ENCODE measurements at regions not wholly inside any gene's neighbourhood (a gene's known extent, or its start where the extent isn't known, plus 50 kb on each side); places are given as distances from the start of the nearest gene placed in this dataset.

DNA sequence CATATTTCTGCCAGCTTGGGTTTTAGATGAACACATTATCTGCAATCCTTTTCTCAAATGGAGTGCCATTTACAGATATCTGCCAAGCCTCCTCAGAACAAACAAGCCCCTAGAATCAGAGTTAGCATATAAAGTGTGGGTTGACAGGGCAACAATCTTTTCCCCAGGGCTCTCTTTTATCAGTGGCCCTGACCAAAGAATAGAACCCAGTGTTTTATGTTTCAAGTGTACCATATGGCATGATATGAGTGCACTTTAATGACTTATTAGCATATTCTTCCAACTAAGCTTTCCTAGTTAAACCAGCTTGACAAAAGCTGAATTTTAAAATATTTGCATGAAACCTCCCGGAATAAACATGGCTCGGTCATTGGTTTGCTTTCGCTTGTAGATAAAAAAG lies 57.3 kb downstream of the EVX1 start:
- WGBS (ENCODE audit: insufficient coverage) = 90% methylated on average over 3 of the region's 3 CpGs
- H3K27me3 ChIP-seq (ENCODE audit: control insufficient read depth, insufficient read depth, low read length) = no peaks in the 10 kb centered on the region
- H3K36me3 ChIP-seq (ENCODE audit: control insufficient read depth, insufficient read depth, low read length) = no peaks in the 10 kb centered on the region
- H3K4me3 ChIP-seq (ENCODE audit: low read length) = no peak overlapping the region
- H3K27ac ChIP-seq (ENCODE audit: low read length) = no peak overlapping the region
- DNase-seq = no peak
- H3K9me3 ChIP-seq (replicated peaks; ENCODE audit: control insufficient read depth, low read depth, low read length) = no peaks in the 10 kb centered on the region
- H3K4me1 ChIP-seq (ENCODE audit: control insufficient read depth, insufficient read depth, low read length) = no peaks in the 10 kb centered on the region

DNA sequence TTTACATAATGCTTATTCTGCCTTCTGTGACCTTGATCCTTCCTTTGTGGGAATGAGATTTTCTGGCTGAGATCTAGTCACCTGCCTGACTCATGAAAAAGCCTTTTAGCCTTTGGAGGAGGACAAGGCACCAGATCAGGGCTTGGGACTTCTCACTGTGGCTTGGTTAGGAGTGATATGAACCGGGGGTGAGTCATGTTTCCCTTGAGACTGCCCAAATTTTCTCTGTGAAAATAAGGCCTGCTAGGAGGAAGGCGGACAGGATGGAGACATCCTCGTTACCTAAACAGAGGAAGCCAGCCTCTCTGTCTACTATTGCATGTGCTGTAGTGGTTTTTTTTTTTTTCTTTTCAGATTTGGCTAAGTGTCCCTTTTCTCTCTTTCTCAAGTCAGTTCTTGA lies 57.8 kb downstream of the EVX1 start:
- DNase-seq = no peak
- Histone ChIP-seq H3K36me3 (ENCODE audit: control insufficient read depth, insufficient read depth, low read length) (no peaks in the 10 kb centered on the region), H3K4me3 (ENCODE audit: low read length) (no peak overlapping the region), H3K4me1 (ENCODE audit: control insufficient read depth, insufficient read depth, low read length) (no peaks in the 10 kb centered on the region), H3K9me3 (replicated peaks; ENCODE audit: control insufficient read depth, low read depth, low read length) (no peaks in the 10 kb centered on the region), H3K27me3 (ENCODE audit: control insufficient read depth, insufficient read depth, low read length) (no peaks in the 10 kb centered on the region), H3K27ac (ENCODE audit: low read length) (no peak overlapping the region)
- 67% methylated on average over 1 of the region's 3 CpGs for WGBS (ENCODE audit: insufficient coverage)

DNA sequence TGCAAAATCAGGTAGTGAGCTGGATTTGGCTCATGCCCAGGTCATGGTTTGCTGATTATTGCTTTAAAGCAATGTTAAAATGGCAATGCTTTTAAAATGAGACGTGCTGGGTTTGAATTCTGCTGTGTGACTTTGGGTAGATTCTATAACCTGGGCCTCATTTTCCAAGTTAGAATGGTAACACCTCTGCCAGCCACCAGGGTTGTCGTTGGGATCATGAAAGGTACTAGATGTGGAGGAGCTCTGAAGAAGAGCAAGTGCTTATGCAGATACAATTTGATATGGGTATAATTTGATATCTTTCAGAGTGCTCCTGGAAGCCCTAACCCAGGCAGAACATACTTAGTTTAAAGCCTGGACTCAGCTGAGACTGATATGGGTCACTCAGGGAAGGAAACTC lies 60.0 kb downstream of the EVX1 start:
- Histone ChIP-seq H3K36me3 (ENCODE audit: control insufficient read depth, insufficient read depth, low read length) (no peaks in the 10 kb centered on the region), H3K27ac (ENCODE audit: low read length) (no peak overlapping the region), H3K4me1 (ENCODE audit: control insufficient read depth, insufficient read depth, low read length) (peaks cover 3% of the 10 kb centered on the region), H3K27me3 (ENCODE audit: control insufficient read depth, insufficient read depth, low read length) (no peaks in the 10 kb centered on the region), H3K9me3 (replicated peaks; ENCODE audit: control insufficient read depth, low read depth, low read length) (no peaks in the 10 kb centered on the region), H3K4me3 (ENCODE audit: low read length) (no peak overlapping the region)
- 80% methylated on average over 1 of the region's 2 CpGs for WGBS (ENCODE audit: insufficient coverage)
- no peak for DNase-seq

DNA sequence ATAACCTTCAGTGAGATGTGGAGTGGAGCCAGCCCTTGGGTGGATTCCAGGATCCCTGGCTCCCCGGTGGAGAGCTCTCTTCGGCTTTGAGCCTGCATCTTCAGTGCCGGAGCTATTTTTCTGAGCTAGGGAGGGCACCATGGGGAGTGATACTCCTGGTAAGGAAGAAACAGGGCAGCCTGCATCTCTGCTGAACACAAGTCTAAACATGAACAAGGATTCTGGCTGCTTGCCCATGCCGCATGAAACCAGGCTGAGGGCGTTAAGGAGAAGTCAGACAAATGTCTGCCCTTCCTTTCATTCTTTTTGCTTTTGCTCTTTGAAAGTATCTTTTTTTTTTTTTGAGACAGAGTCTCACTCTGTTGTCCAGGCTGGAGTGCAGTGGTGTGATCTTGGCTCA lies 60.4 kb downstream of the EVX1 start:
- H3K27ac ChIP-seq (ENCODE audit: low read length) = no peak overlapping the region
- WGBS (ENCODE audit: insufficient coverage) = 100% methylated on average over 3 of the region's 5 CpGs
- H3K4me3 ChIP-seq (ENCODE audit: low read length) = no peak overlapping the region
- no peaks in the 10 kb centered on the region for H3K36me3 ChIP-seq (ENCODE audit: control insufficient read depth, insufficient read depth, low read length)
- peaks cover 3% of the 10 kb centered on the region for H3K4me1 ChIP-seq (ENCODE audit: control insufficient read depth, insufficient read depth, low read length)
- peak; percentile 15 for DNase-seq
- H3K9me3 ChIP-seq (replicated peaks; ENCODE audit: control insufficient read depth, low read depth, low read length) = no peaks in the 10 kb centered on the region
- no peaks in the 10 kb centered on the region for H3K27me3 ChIP-seq (ENCODE audit: control insufficient read depth, insufficient read depth, low read length)

DNA sequence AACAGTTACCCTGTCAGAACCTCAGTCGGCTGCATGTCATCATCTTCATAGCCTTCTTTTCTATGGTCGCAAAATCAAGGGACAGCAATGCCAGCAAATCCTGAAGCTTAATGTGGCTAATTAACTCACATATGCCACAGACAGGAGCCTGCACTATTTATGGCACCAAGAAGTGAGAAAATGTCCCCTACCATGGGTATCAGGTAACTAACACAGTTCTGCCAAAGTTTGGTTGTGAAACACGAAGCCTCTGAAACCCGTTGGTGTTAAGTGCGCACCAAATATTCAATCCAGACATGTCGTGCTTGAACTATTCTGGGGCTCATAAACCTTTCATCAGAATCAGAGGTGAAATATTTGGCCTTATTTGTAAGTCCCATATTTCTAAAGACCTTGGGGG lies 63.3 kb downstream of the EVX1 start:
- Histone ChIP-seq H3K27ac (ENCODE audit: low read length) (no peak overlapping the region), H3K4me1 (ENCODE audit: control insufficient read depth, insufficient read depth, low read length) (peaks cover 3% of the 10 kb centered on the region), H3K36me3 (ENCODE audit: control insufficient read depth, insufficient read depth, low read length) (no peaks in the 10 kb centered on the region), H3K9me3 (replicated peaks; ENCODE audit: control insufficient read depth, low read depth, low read length) (no peaks in the 10 kb centered on the region), H3K27me3 (ENCODE audit: control insufficient read depth, insufficient read depth, low read length) (no peaks in the 10 kb centered on the region), H3K4me3 (ENCODE audit: low read length) (no peak overlapping the region)
- WGBS (ENCODE audit: insufficient coverage) = 49% methylated on average over 5 of the region's 6 CpGs
- no peak for DNase-seq

DNA sequence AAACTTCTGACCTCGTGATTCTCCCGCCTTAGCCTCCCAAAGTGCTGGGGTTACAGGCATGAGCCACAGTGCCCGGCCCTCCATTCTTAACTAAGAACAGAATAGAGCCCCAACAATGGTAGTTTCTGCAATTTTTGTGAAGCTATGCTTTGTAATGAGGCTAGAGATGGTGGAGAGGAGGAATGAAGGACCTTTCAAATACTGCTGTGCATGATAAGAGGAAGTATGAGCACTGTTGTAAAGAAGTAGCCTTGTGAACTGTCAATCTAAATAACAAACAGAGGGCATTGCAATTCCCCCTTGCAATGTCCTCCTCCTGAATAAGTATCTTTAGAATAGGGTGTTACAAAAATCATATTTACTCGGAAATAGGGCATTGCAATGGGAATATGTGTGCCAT lies 70.2 kb downstream of the EVX1 start:
- no peak overlapping the region for H3K4me3 ChIP-seq (ENCODE audit: low read length)
- H3K27me3 ChIP-seq (ENCODE audit: control insufficient read depth, insufficient read depth, low read length) = peaks cover 11% of the 10 kb centered on the region
- no peak for DNase-seq
- WGBS (ENCODE audit: insufficient coverage) = no CpG with 5 or more reads among the region's 4 CpGs
- no peak overlapping the region for H3K27ac ChIP-seq (ENCODE audit: low read length)
- no peaks in the 10 kb centered on the region for H3K4me1 ChIP-seq (ENCODE audit: control insufficient read depth, insufficient read depth, low read length)
- H3K9me3 ChIP-seq (replicated peaks; ENCODE audit: control insufficient read depth, low read depth, low read length) = no peaks in the 10 kb centered on the region
- H3K36me3 ChIP-seq (ENCODE audit: control insufficient read depth, insufficient read depth, low read length) = no peaks in the 10 kb centered on the region

DNA sequence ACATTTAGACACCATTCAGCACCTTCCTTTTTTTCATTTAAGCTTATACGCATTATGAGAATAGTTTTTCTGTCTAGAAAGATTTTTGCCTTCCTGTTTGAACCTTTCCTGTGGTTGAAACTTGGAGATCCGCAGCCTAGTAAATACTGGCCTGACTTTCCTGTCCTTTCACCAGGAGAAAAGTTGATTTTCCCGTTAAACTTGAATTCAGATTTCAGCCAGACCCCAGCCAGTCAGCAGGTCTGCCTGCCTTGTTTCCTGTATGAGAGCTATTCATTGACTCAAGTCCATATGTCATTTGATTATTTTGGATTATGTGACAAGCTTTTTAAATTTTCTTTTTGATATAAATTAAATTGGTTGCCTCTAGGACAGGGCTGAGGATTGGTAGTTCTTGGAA lies 71.5 kb downstream of the EVX1 start:
- H3K4me3 ChIP-seq (ENCODE audit: low read length) = no peak overlapping the region
- 53% methylated on average over 3 of the region's 3 CpGs for WGBS (ENCODE audit: insufficient coverage)
- no peak for DNase-seq

DNA sequence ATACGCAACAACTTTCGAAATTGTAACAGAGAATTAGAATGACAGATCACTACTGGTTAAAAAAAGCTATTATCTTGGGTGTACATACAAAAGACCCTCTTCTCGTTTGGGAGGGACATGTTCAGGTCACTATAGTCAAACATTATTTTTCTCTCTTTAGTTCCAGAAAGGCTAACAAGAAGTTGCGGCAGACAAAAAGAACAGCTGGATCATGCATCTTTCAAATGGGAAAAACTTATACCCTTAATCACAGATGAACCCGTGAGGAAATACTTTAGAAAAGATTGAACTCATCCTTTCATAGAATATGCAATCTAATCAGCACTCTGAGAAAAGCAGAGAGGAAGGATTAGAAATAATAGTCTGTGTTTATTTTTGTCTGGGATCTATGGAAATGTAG lies 72.5 kb downstream of the EVX1 start:
- no CpG with 5 or more reads among the region's 5 CpGs for WGBS (ENCODE audit: insufficient coverage)
- no peak overlapping the region for H3K4me3 ChIP-seq (ENCODE audit: low read length)

More for the DNA sequence above, 71.5 kb downstream of the EVX1 start:
- Histone ChIP-seq H3K27me3 (ENCODE audit: control insufficient read depth, insufficient read depth, low read length) (peaks cover 11% of the 10 kb centered on the region), H3K9me3 (replicated peaks; ENCODE audit: control insufficient read depth, low read depth, low read length) (peaks cover 3% of the 10 kb centered on the region), H3K27ac (ENCODE audit: low read length) (no peak overlapping the region), H3K4me1 (ENCODE audit: control insufficient read depth, insufficient read depth, low read length) (no peaks in the 10 kb centered on the region), H3K36me3 (ENCODE audit: control insufficient read depth, insufficient read depth, low read length) (no peaks in the 10 kb centered on the region)

DNA sequence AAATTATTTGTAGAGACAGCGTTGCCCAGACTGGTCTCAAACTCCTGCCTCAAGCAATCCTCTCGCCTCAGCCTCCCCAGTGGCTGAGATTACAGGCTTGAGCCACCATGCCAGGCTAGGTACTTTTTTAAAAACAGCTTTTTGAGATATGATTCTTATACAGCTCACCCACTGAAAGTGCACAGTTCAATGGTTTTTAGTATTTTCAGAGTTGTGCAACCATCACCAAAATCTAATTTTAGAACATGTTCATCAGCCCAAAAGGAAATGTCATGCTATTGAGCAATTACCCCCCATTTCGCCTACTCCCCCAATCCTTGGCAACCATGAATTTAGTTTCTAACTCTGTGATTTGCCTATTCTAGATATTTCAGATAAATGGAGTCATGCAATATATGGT lies 73.7 kb downstream of the EVX1 start:
- peaks cover 3% of the 10 kb centered on the region for H3K9me3 ChIP-seq (replicated peaks; ENCODE audit: control insufficient read depth, low read depth, low read length)
- H3K27ac ChIP-seq (ENCODE audit: low read length) = no peak overlapping the region
- WGBS (ENCODE audit: insufficient coverage) = no CpG with 5 or more reads among the region's 3 CpGs
- H3K27me3 ChIP-seq (ENCODE audit: control insufficient read depth, insufficient read depth, low read length) = peaks cover 11% of the 10 kb centered on the region
- no peaks in the 10 kb centered on the region for H3K36me3 ChIP-seq (ENCODE audit: control insufficient read depth, insufficient read depth, low read length)
- no peak for DNase-seq
- H3K4me3 ChIP-seq (ENCODE audit: low read length) = no peak overlapping the region
- no peaks in the 10 kb centered on the region for H3K4me1 ChIP-seq (ENCODE audit: control insufficient read depth, insufficient read depth, low read length)

More for the DNA sequence above, 72.5 kb downstream of the EVX1 start:
- peaks cover 11% of the 10 kb centered on the region for H3K27me3 ChIP-seq (ENCODE audit: control insufficient read depth, insufficient read depth, low read length)
- no peak for DNase-seq
- no peaks in the 10 kb centered on the region for H3K36me3 ChIP-seq (ENCODE audit: control insufficient read depth, insufficient read depth, low read length)
- H3K4me1 ChIP-seq (ENCODE audit: control insufficient read depth, insufficient read depth, low read length) = no peaks in the 10 kb centered on the region
- H3K27ac ChIP-seq (ENCODE audit: low read length) = no peak overlapping the region
- peaks cover 3% of the 10 kb centered on the region for H3K9me3 ChIP-seq (replicated peaks; ENCODE audit: control insufficient read depth, low read depth, low read length)

DNA sequence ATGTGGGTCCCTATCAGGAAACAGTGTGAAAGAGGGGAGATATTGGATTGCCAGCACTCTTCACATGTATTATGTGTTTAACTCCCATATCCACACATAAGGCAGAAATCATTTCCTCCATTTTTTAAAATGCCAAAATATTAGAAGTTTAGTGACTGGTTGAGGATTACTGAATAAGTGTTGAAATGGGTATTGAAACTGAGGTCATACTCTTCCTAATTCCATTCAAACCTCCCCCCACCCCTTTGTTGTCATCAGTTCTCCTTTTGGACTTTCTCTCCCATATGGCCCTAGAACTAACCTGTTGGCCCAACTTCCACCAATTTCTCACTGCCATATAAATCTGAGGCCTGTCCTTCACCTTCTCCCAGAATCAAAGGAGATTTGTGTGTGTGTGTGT lies 81.6 kb downstream of the EVX1 start:
- Histone ChIP-seq H3K36me3 (ENCODE audit: control insufficient read depth, insufficient read depth, low read length) (no peaks in the 10 kb centered on the region), H3K9me3 (replicated peaks; ENCODE audit: control insufficient read depth, low read depth, low read length) (no peaks in the 10 kb centered on the region), H3K4me1 (ENCODE audit: control insufficient read depth, insufficient read depth, low read length) (no peaks in the 10 kb centered on the region), H3K27me3 (ENCODE audit: control insufficient read depth, insufficient read depth, low read length) (no peaks in the 10 kb centered on the region), H3K4me3 (ENCODE audit: low read length) (no peak overlapping the region), H3K27ac (ENCODE audit: low read length) (no peak overlapping the region)
- no peak for DNase-seq

DNA sequence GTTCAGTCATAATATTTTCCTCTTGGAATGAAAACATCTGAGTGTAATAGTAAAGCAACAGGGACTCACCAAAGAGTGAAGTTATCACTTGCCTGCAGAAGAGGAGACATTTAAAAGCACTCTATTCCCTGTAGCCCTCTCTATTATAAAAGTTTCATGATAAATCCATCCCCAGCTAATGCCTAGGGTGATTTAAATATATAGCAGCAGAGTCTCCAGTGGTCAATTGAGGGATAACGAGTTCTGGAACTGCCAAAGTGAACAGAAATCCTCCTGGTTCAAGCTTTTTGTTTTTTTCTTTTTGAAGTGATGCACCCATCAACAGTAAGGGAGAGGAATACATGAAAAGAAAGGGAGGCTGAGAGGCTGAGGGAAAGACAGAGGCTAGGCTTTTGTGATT lies 87.3 kb downstream of the EVX1 start:
- no peak overlapping the region for H3K27ac ChIP-seq (ENCODE audit: low read length)
- no peak overlapping the region for H3K4me3 ChIP-seq (ENCODE audit: low read length)
- no peak for DNase-seq
- H3K36me3 ChIP-seq (ENCODE audit: control insufficient read depth, insufficient read depth, low read length) = no peaks in the 10 kb centered on the region
- peaks cover 7% of the 10 kb centered on the region for H3K9me3 ChIP-seq (replicated peaks; ENCODE audit: control insufficient read depth, low read depth, low read length)
- no peaks in the 10 kb centered on the region for H3K4me1 ChIP-seq (ENCODE audit: control insufficient read depth, insufficient read depth, low read length)
- H3K27me3 ChIP-seq (ENCODE audit: control insufficient read depth, insufficient read depth, low read length) = no peaks in the 10 kb centered on the region
- no CpG with 5 or more reads among the region's 1 CpG for WGBS (ENCODE audit: insufficient coverage)

Data from muscle of leg (tissue), 3 donors.